GM19463 (cell line): ENCODE measurements at regions not wholly inside any gene's neighbourhood (a gene's known extent, or its start where the extent isn't known, plus 50 kb on each side); places are given as distances from the start of the nearest gene placed in this dataset.

Experiments
- ATAC-seq: cut with Tn5 transposase; IDR thresholded peaks from one replicate; pipeline ENCODE4 v1.9.1; 2021; ENCODE audit warnings: mild to moderate bottlenecking, moderate library complexity; ENCODE audit not compliant: unreplicated experiment

DNA sequence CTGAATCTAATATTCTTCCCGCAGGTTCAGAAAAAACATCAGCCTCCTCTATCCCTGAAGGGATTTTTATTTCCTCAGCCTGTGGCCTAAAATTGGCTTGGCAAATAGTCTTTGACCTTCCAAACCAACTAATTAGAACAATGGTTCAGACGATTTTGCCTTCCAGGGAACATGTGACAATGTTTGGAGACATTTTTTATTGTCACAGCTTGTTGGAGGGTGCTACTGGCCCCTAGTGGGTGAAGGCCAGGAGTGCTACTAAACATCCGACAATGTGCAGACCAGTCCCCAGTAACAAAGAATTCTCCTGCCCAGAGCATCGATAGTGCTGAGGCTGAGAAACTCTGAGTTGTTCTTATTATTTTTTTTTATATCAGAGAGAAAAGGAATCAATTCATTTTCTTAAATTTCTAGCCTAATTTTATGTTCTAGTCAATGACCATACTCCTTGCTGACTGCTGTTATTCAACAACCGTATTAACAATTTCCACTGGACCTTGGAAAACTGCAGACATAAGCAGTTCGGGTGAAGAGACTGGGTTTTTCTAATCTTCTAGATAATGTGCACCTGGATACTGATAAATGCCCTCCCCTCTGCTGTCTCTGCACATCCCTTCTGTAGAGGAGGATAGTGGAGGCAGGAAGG, 280.7 kb downstream of the LMX1A start:
- ATAC-seq, result peak; percentile 62

DNA sequence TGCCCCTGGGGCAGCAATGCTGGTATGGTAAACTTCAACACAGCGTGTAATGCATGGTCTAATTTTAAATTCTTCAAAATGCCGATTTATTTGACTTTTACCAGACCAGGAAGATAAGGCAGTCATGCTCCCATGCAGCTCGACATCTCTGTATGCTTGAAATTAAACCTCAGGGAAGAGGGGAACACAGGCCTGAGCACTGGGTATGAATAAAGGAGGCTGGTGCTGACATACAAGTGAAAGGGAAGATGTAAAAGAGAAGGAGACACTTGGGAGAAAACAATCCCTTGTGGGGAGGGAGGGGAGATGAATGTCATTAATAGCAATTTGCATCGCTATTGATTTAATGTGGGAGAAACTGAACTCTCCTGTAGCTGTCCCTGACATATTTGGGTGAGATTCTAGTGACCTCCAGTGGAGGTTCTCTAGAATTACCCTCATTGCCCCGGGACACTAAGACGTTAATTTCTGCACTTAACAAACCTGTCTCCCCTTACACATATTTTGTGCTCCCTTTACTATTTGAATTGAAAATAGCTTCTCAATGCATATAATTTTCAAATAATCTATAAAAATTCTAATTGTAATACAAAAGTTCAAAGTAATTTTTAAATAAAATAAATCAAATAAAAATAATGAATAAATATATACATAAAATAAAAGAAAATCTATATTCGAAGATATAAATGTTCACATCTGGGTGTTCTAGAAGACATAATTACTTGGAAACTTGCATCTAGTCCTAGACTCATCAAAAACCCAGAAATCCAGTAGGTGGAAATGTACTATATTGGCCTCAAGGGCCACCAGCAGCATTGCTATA, 283.1 kb downstream of the LMX1A start:
- peak; percentile 73 for ATAC-seq

DNA sequence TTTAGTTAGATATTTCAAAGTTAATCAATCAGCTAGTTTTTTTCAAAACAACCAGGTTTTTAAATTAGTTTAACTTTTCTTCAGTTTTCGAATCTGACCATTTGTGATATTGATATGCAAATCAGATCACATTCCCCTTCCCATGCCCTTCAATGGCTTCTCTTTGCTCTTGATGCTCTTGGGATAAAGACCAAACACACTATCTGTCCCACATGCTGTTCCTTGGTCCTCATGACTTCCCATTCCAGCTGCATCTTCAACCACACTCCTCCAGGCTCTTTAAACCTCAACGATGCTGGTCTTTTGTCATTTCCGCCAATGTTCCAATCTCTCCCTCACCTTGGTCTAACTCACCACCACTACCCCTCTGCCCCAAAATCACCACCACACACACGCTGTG, 285.8 kb downstream of the LMX1A start:
- no peak for ATAC-seq

DNA sequence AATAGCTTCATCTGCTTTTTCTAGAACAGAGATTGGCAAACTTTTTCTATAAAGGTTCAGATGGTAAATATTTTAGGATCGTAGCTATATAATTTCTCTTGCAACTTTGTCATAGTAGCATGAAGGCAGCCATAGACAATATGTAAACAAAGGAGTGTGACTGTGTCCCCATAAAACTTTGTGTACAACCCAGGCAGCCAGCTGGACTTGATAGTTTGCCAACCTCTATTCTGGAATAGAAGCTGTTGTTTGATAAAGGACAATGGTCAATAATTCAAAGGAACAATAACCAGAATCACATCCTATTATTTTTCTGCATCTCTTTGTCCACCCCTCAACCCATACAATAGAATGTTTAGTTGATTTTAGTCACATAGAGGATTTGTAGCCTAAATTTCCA, 286.7 kb downstream of the LMX1A start:
- no peak for ATAC-seq

DNA sequence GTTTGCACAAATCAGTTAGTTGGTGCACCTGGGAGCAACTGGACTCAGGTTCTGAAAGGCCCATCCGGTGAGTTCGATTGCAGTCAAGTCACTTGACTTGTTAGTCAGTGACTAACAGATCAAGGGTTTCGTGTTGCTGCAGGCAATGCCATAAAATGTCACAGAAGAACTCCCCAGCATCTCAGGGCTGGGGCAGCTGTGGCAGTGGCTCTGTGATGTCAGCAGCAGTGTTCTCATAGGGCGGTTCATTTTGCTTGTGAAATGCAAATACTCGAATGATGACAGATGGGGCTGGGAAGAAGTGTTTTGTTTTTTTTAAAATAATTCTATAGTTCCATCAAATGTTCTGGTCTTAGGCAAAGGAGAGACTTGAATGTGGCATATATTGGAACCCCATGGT, 287.8 kb downstream of the LMX1A start:
- no peak for ATAC-seq

DNA sequence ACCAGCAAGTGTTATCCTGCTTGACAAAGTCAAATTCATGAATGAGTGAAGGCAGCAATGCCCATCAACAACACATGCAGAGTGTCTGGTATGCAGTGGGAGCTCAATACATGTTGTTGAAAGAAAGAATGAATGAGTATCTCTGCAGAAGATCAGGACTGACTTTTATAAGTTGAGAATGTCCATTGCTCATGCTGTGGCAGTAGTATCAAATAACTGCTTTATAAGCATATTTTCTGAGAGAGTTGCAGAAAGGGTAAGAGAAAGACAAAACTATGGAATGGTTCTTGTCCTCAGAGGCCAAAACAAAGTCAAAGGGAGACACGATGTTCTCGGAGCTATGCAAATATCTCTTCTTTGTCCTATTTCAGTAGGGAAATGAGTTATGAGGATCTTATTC, 288.7 kb downstream of the LMX1A start:
- ATAC-seq, result no peak

DNA sequence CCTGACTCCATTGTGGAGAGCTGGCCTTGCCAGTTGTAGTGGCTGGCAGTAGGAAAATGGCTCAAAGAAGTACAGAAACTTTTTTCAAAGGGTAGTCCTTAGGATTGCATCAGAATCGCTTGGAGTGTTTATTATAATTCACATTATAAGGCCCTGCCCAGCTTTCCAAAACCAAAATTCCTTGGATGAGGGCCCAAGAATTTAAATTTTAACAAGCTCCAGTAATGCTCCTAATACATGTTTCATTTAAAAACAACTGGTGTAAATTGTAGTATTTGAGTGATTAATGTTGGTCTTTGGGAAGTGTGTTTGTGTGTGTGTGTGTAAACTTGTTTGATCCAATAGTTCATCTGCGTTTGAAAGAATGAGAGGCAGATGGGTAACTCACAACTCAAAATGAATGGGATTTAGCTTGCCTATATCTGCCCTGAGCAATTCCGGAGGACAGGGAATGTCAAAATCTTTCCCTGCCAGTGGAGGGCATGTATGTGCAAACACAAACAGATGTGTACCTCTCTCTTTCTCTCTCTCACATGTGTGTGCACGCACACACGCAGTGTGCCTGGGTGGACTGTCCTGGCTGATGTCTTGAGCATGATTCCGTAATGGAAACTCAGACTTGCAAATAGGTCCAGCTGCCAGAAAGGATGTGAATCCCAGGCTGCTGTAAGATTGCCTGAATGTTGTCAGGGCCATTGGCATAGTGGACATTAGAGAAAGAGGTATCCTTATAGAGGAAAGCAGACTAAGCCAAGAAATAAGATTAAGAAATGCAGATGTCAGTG, 293.1 kb downstream of the LMX1A start:
- no peak for ATAC-seq

DNA sequence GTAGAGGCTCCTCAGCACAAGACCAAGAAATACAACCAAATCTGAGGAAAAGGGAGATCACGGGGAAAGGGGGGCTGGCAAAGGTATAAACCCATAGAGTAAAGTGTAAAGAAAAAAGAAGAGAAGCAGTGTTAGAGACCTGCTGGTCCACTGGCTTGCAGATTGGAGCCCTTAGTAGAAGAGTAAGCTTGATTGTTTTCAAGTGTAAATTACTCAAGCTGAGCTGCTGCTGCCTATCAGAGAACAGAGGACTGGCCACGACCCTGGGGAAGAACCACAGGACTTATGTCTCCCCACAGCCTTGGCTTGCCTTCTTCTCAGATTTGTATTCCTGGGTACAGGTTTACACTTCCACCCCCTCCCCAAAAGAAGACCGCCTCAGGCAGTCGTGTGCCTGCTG, 294.2 kb downstream of the LMX1A start:
- no peak for ATAC-seq

DNA sequence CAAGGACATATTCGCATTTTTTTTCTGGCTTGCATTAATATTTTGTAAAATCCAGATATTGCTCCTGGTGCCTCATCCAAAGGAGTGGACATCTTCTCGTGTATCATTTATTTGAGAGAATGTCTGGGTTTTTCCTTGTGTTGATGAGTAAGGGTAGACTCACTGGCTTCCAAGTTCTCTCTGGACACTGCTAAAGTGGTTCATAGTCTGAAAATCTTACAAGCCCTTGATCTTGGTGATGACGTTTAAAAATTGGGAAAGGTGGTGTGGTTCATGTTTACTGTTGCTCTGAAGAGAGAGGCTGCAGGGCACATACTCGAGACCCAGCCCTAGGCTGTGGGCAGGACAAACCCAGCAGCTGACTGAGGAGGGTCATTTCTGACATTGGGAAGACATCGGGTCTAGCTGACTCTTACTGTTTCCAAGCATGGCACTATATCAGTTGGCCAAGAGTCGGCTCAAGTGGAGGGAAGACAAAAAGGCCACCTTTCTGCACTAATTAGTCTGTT, 296.2 kb downstream of the LMX1A start:
- ATAC-seq, result no peak

DNA sequence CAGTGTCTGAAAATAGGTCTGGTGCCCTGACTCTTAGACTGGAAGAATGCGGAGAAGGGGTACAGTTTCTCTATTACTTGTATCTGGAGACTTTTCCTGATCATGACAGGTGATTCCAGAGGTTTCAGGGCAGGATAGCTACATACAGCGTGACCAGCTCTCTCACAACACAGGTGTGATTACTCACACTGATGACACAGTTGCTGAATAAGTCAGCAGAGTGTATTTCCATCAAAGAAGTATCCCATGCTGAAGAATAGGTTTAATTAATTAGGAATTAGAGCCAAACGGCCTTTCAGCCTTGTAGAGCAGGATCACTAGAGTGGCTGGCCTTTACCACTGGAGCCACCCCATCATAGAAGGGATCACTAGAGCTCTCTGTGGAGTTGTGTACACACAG, 298.6 kb downstream of the LMX1A start:
- ATAC-seq, result no peak

DNA sequence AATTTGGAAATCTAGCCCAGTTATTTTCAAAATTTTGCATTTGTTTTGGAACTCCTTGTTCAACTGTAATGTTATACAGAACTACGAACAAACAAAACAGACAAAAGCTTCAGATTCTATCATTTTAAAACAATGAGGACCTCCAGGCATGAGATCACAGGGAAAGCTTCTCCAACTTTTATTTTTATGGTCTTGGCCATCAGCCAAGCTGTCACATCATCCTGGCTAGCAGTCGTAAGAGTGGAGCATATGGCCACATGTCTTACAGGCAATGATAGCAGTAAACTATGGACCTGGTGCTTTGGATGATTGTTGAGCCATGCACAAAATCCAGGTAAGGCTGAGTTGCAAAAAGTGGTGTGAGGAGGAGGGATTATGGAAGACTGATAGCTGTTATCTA, 299.6 kb downstream of the LMX1A start:
- ATAC-seq, result no peak

DNA sequence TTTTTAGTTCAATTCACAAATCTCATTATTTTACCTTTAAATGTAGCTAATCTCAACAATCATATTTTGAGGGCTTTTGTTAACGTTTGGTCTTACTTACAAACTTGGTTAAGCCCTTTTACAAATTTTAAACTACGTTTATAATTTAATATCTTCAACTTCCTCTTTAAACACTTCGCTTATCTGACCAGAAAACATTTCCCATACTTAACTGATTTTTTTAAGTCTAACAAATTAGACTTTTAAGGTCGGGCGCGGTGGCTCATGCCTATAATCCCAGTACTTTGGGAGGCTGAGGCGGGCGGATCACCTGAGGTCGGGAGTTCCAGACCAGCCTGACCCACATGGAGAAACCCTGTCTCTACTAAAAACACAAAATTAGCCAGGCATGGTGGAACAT, 300.9 kb downstream of the LMX1A start:
- no peak for ATAC-seq

DNA sequence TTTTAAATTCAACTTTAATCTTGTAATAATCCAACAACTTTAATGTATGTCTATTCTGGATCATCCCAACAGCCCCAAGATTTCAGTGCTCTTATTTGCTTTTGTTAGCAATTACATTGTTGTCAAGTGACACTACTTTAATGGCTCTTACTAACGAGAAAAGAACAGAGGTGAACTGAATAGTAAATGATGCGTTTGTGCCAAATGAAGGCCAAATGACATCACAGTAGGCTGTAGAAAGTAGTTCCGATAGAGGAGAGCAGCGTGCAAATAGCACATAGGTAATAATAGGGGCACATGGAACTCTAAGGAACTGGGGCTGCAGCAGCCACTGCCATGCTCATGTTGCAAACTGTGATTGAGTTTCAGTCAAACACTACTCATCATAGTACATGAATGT, 301.9 kb downstream of the LMX1A start:
- no peak for ATAC-seq

DNA sequence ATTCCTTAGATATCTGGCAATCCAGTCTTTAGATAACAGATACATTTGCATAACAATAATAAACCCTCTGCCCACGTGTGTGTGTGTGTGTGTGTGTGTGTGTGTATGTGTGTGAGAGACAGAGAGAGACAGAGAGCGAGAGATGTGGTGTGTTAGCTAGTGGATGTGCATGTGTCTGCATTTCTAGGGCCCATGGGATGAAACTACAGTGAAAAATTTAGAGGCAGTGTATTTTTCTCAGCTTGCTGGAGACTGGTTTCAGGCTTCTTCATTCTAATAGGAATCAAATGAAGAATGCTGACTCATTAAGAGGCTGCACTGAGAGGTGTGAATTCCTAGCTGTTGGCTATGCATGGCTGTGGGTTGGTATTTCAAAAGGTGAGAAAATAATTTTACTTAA, 303.2 kb downstream of the LMX1A start:
- ATAC-seq, result no peak

DNA sequence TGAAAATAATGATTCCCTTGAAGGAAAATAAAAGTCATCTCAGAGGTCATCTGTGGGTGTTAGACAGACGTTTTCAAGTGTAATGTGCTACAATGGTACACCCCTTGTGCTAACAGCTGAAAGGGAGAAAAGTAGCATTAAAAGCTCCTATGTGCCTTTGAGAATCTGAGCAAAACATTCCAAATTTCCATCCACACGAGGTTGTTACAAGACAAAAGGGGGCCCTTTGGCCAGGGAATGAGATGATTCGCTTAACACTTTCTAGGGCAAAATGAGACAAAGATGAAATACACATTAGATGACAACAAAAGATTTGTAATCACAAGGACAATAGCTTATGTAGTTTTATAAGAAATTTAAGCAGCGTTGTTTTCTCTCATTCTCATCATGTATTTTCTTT, 303.6 kb downstream of the LMX1A start:
- no peak for ATAC-seq

DNA sequence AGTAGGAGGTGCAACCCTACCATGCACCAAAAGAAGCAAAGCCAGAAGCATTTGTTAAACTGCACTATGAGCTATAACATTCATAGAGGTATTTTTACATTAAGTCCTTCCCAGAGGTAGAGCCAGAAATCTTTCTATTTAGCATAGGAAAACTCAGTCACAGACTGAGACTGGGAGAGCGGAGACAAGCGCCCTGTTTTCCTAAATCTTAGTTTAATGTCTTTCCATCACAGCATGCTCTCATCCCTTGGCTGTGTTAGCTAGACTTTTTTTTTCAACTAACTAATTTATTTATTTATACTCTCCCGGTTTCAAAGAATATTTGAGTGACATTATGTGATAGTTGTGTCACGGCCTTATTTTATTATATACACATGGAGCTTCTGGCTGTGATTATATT, 304.1 kb downstream of the LMX1A start:
- no peak for ATAC-seq

DNA sequence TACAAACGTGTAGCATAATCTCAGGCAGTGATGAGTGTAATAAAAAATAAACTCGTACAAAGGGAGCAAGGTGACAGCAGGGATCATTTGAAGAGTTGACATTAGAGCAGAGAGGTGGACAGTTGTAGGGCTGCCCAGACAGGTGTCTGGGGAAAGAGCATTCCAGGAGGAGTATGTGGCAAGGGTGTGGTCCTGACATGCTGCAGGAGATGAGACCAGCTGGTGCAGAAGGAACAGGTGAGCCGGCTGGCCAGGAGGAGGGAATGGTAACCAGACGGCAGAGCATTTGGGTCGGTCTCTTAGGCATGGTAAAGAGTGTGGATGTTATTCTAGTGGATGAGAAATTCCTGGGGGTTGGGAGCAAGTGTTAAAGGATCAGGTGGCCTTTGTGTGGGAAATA, 306.3 kb downstream of the LMX1A start:
- no peak for ATAC-seq

DNA sequence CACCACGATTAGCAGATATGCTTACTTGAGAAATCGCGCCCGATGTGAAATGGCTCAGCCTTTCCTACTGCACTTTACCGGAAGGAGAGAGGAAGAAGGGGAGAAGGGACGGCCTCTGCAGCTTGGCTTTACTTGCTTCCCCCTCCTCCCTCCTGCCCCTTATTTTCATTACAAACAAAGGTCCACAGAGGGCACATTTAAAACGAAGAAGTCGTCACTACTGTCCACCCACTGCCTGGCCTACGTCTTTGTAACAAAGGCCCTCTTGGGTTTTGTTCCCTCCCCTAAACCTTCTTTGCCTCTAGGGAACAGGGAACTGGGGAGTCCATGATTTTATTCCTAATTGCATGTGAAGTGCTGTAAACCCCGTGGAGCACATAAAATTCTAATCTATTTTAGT, 308.5 kb downstream of the LMX1A start:
- ATAC-seq, result no peak

DNA sequence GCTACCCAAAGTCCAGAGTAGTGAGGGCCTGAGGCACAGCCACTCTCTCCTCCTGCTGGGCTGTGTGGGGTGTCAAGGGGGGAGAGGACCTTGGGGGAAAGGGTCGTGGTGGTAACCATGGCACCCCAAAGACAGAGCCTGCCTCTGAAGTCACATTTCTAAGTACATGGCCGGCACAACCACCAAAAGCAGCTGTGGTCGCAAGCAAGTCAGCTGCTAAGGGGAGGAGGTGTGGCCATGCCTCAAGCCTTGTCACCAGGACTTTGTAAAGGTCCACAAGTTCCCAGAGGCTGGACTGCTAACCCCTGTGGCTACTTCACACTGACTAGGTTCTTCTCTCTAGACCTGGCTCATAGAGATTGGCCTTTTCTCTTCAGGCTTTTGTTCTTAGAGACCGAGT, 310.6 kb downstream of the LMX1A start:
- no peak for ATAC-seq

DNA sequence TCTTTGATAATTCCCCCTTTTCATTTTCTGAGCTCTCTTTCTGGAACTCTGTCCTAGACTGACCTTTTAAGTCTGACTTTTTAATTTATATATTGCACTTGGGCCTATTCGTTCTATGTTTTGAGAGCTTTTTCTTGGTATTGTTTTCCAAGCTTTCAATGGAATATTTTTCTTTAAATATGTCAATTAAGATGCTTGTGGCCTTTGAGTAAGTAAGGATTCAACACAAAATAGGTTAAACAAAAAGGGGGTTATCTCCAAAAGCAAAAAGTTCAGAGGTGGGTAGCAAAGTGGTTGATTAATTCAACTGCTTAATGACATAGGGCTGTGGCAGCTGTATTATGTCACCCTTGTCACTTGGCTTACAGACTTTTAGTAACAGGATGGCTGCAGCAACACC, 315.9 kb downstream of the LMX1A start:
- no peak for ATAC-seq

DNA sequence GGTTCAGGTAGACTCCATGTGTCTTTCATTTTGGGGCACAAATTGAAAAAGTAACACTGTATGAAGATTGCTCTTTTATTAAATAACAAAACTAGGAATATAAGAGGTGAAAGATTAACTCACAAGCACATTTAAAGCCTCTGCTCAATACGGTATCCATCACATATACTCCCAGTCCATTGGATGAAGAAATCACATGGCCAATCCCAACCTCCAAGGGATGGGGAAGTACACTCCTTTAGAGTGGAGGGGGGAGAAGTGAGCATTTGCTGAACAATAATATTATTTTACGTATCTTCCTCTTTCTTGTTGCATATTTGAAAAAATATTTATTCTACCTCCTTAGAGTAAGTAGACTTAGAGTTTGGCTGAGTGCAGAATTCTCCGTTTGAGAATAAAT, 316.5 kb downstream of the LMX1A start:
- ATAC-seq, result no peak

DNA sequence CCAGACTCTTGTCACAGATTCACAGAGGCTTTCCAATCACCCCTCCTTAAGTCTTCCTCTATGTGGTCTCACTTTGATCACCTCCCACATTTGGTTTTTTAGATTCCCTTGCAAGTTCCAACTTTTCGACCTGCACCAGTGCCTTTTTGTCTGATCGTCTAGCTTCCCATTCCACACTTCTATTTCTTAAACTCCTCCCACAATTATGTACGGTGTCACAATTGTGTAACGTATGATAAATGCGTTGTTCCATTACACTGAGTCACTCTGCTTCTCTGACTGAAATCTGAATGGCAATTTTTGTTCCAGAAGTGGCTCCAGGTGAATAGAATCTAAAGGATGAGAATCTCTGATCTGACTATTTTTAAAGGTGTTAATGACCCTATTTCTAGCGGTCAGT, 320.1 kb downstream of the LMX1A start:
- ATAC-seq, result no peak
